ENCODE measurements at regions not wholly inside any gene's neighbourhood (a gene's known extent, or its start where the extent isn't known, plus 50 kb on each side); places are given as distances from the start of the nearest gene placed in this dataset.

- TF ChIP-seq EP300 (IDR thresholded peaks at IDR 0.05; ENCODE audit: low read depth in 2 of 2, low read length in 2 of 2) (no peak), EP300 (CRISPR knock-in tag; IDR thresholded peaks at IDR 0.05; ENCODE audit: borderline replicate concordance) (no peak), JUN (CRISPR knock-in tag; IDR thresholded peaks at IDR 0.05) (no peak), RFX1 (IDR thresholded peaks at IDR 0.05) (no peak), ZNF530 (CRISPR knock-in tag; IDR thresholded peaks at IDR 0.05; ENCODE audit: low read depth) (no peak), ZBTB1 (CRISPR knock-in tag; IDR thresholded peaks at IDR 0.05; ENCODE audit: borderline replicate concordance) (no peak), NONO (IDR thresholded peaks at IDR 0.05) (no peak), NONO (CRISPR knock-in tag; conservative IDR thresholded peaks at IDR 0.05) (no peak)
These were observed 248.1 kb upstream of the PLET1 start for GRCh38 chr11:112508750-112509149.

All from HepG2 (cell line).